CD14-positive monocyte (primary cell): ENCODE measurements at regions not wholly inside any gene's neighbourhood (a gene's known extent, or its start where the extent isn't known, plus 50 kb on each side); places are given as distances from the start of the nearest gene placed in this dataset.

Source experiments
- DNase-seq, 3 donors: peaks; one replicate each; pipeline ENCODE4 v3.0.0-alpha.2; 2011 to 2022
- H2AFZ ChIP-seq: 2 replicates; pipeline ENCODE4 v1.6.0; 2012; ENCODE audit warnings: mild to moderate bottlenecking, low read depth, low read length, inconsistent platforms; ENCODE audit not compliant: insufficient read depth, poor library complexity, severe bottlenecking
- H3K27ac ChIP-seq, 2 donors: 1 replicate in 1 of 2; 2 replicates in 1 of 2; pipeline ENCODE4 v1.5.1; 2012 to 2013; ENCODE audit warnings: low read length in 2 of 2, control low read depth in 1 of 2, inconsistent platforms in 1 of 2, low read depth in 1 of 2, mild to moderate bottlenecking in 1 of 2
- H3K27me3 ChIP-seq, 2 donors: one replicate each; pipeline versions ENCODE4 v1.6.0 to v1.6.1; 2011 to 2013; ENCODE audit warnings: low read length in 2 of 2; ENCODE audit not compliant: control insufficient read depth in 2 of 2, insufficient read depth in 2 of 2
- H3K36me3 ChIP-seq, 2 donors: replicated peaks in 1 of 2; 1 replicate in 1 of 2; 2 replicates in 1 of 2; pipeline versions ENCODE4 v1.5.1 to v1.6.1; 2012 to 2013; ENCODE audit warnings: low read length in 2 of 2, control low read depth in 1 of 2, inconsistent platforms in 1 of 2, mild to moderate bottlenecking in 1 of 2; ENCODE audit not compliant: insufficient read depth in 2 of 2, control insufficient read depth in 1 of 2
- H3K4me1 ChIP-seq, 2 donors: 1 replicate in 1 of 2; 2 replicates in 1 of 2; pipeline versions ENCODE4 v1.5.1 to v1.6.1; 2012 to 2013; ENCODE audit warnings: low read length in 2 of 2, control low read depth in 1 of 2, inconsistent platforms in 1 of 2, mild to moderate bottlenecking in 1 of 2, moderate library complexity in 1 of 2; ENCODE audit not compliant: insufficient read depth in 2 of 2, control insufficient read depth in 1 of 2
- H3K4me2 ChIP-seq: replicated peaks from 2 replicates; pipeline ENCODE3; 2012; ENCODE audit warnings: low read length, moderate library complexity, mild to moderate bottlenecking; ENCODE audit not compliant: poor library complexity, severe bottlenecking; ENCODE audit errors: extremely low read depth
- H3K4me3 ChIP-seq, 3 experiments: fragments of 200-600 bp in 1 of 3; sonication (generic) in 1 of 3; replicated peaks in 1 of 3; 1 replicate in 2 of 3; 2 replicates in 1 of 3; pipeline ENCODE4 v1.5.1; 2011 to 2013; ENCODE audit warnings: low read length in 3 of 3, mild to moderate bottlenecking in 3 of 3, control low read depth in 2 of 3, low read depth in 2 of 3, inconsistent platforms in 1 of 3, moderate library complexity in 1 of 3
- H3K79me2 ChIP-seq: 2 replicates; pipeline ENCODE4 v1.6.0; 2012; ENCODE audit warnings: mild to moderate bottlenecking, control low read depth, inconsistent platforms, low read length, moderate library complexity; ENCODE audit not compliant: insufficient read depth
- H3K9ac ChIP-seq: 2 replicates; pipeline ENCODE4 v1.6.0; 2017; ENCODE audit warnings: low read length, mild to moderate bottlenecking; ENCODE audit not compliant: insufficient read depth, poor library complexity, severe bottlenecking
- H3K9me3 ChIP-seq, 2 donors: replicated peaks in 1 of 2; 1 replicate in 1 of 2; 2 replicates in 1 of 2; pipeline versions ENCODE4 v1.5.1 to v1.6.1; 2012 to 2013; ENCODE audit warnings: low read length in 2 of 2, control low read depth in 1 of 2; ENCODE audit not compliant: control insufficient read depth in 1 of 2, insufficient read depth in 1 of 2
- H4K20me1 ChIP-seq: 2 replicates; pipeline ENCODE4 v1.6.0; 2012; ENCODE audit warnings: mild to moderate bottlenecking, low read length, control low read depth, moderate library complexity; ENCODE audit not compliant: insufficient read depth
- H3K27ac Mint-ChIP-seq, 7 donors: one replicate each; pipeline ENCODE4 v1.8.0; 2020; ENCODE audit warnings: mild to moderate bottlenecking in 7 of 7, mixed read lengths in 7 of 7, moderate library complexity in 6 of 7, inconsistent platforms in 2 of 7
- H3K27me3 Mint-ChIP-seq, 3 donors: one replicate each; pipeline ENCODE4 v1.8.0; 2021 to 2022; ENCODE audit warnings: low read depth in 3 of 3, mild to moderate bottlenecking in 3 of 3, mixed read lengths in 3 of 3, moderate library complexity in 3 of 3, inconsistent platforms in 1 of 3
- H3K36me3 Mint-ChIP-seq, 2 donors: one replicate each; pipeline ENCODE4 v1.8.0; 2020; ENCODE audit warnings: mixed read lengths in 2 of 2, inconsistent platforms in 1 of 2, mild to moderate bottlenecking in 1 of 2
- H3K4me1 Mint-ChIP-seq: one replicate; pipeline ENCODE4 v1.8.0; 2020; ENCODE audit warnings: mild to moderate bottlenecking, mixed read lengths
- H3K4me3 Mint-ChIP-seq, 2 donors: one replicate each; pipeline ENCODE4 v1.8.0; 2020; ENCODE audit warnings: mild to moderate bottlenecking in 2 of 2, mixed read lengths in 2 of 2, moderate library complexity in 1 of 2
- H3K9me3 Mint-ChIP-seq, 7 donors: one replicate each; pipeline ENCODE4 v1.8.0; 2020 to 2022; ENCODE audit warnings: mixed read lengths in 7 of 7, mild to moderate bottlenecking in 6 of 7, moderate library complexity in 6 of 7, inconsistent platforms in 2 of 7
- CTCF ChIP-seq: fragments of 200-600 bp; IDR thresholded peaks from one replicate; pipeline ENCODE4 v1.8.0; 2022; ENCODE audit warnings: antibody characterized with exemption, mild to moderate bottlenecking
- WGBS: methylation state at CpG from one replicate; pipeline ENCODE4 v1.1.5; 2013; ENCODE audit warnings: missing lambda C conversion rate; ENCODE audit not compliant: insufficient coverage; 5-methylcytosine and 5-hydroxymethylcytosine counted together
- intact Hi-C, 2 donors: fragments of 100-400 bp; cut with micrococcal nuclease; formaldehyde crosslinking; loops; one replicate each; pipeline versions ENCODE4 v1.15.0 to v1.15.1; 2023

- Mint-ChIP-seq H3K4me3 (no peak overlapping the region), H3K36me3 (no peaks in the 10 kb centered on the region), H3K27me3 (peaks cover 21 to 39% (median 23%) of the 10 kb centered on the region in 3 donors), H3K4me1 (no peaks in the 10 kb centered on the region), H3K9me3 (peaks cover 0 to 9% (median under 1%) of the 10 kb centered on the region in 7 donors), H3K27ac (no peak overlapping the region)
- H3K9me3 ChIP-seq: peaks cover 1 to 5% of the 10 kb centered on the region in 2 donors
- WGBS: 82% methylated on average over 17 of the region's 22 CpGs
- no peaks in the 10 kb centered on the region for H3K79me2 ChIP-seq
- intact Hi-C loops: no loop called here
- TF ChIP-seq CTCF: no peak
- peaks cover 0 to 6% of the 10 kb centered on the region in 2 donors for H3K4me1 ChIP-seq
- no peak overlapping the region for H3K4me2 ChIP-seq
- H4K20me1 ChIP-seq: no peaks in the 10 kb centered on the region
- H2AFZ ChIP-seq: no peak overlapping the region
- no peak overlapping the region for H3K9ac ChIP-seq
- DNase-seq: no peak
- H3K27me3 ChIP-seq: peaks cover 0 to 24% of the 10 kb centered on the region in 2 donors
- no peak overlapping the region for H3K4me3 ChIP-seq
- H3K36me3 ChIP-seq: no peaks in the 10 kb centered on the region
- H3K27ac ChIP-seq: no peak overlapping the region
These were observed 111.6 kb upstream of the NKX1-1 start for GRCh38 chr4:1517592-1518411.

DNA sequence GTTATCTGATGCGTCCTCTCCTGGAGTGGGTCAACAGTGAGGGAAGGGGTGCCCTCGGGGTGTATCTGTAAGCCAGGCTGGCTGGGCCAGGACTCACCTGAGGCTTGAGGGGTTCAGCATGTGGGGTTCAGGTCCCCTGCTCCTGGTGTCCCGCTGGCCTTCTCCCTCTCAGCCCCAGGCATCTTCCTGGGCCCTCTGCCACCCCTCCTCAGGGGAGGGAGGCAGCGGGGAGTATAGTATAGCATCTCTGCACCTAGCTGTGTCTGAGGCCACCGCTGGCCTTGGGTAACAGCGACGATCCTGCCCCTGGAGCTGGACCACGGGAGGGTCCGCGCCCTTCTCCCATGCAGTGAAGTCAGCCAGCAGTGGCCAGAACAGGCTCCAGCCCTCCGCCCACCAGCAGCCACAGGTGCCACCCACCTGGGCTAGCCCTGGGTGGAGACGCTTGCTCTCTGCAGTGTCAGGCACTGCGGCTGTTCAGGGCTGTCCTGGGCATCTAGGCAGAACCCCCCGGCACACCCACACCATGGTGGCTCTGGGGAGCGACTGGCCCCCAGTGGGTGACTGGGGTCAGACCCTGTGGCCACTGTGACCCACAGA lies 110.7 kb upstream of the NKX1-1 start:
- H3K9me3 Mint-ChIP-seq: peaks cover 0 to 5% (median 0%) of the 10 kb centered on the region in 7 donors
- no peak overlapping the region for H3K27ac ChIP-seq
- no peak overlapping the region for H3K4me2 ChIP-seq
- no peak for DNase-seq
- no peak overlapping the region for H2AFZ ChIP-seq
- H3K79me2 ChIP-seq: no peaks in the 10 kb centered on the region
- H3K4me1 Mint-ChIP-seq: no peaks in the 10 kb centered on the region
- intact Hi-C loops: no loop called here
- H3K4me1 ChIP-seq: peaks cover 0 to 6% of the 10 kb centered on the region in 2 donors
- H3K36me3 ChIP-seq: no peaks in the 10 kb centered on the region
- no peak for TF ChIP-seq CTCF
- H3K27me3 ChIP-seq: peaks cover 0 to 19% of the 10 kb centered on the region in 2 donors
- peaks cover 17 to 37% (median 17%) of the 10 kb centered on the region in 3 donors for H3K27me3 Mint-ChIP-seq
- H3K4me3 Mint-ChIP-seq: no peak overlapping the region
- H3K36me3 Mint-ChIP-seq: no peaks in the 10 kb centered on the region
- H3K4me3 ChIP-seq: no peak overlapping the region
- H3K9me3 ChIP-seq: peaks cover 0 to under 1% of the 10 kb centered on the region in 2 donors
- no peak overlapping the region for H3K27ac Mint-ChIP-seq
- WGBS: 83% methylated on average over 12 of the region's 15 CpGs
- H3K9ac ChIP-seq: no peak overlapping the region
- no peaks in the 10 kb centered on the region for H4K20me1 ChIP-seq
